ENCODE measurements at regions not wholly inside any gene's neighbourhood (a gene's known extent, or its start where the extent isn't known, plus 50 kb on each side); places are given as distances from the start of the nearest gene placed in this dataset.
"Not testable (repeated sequence)": the region's sequence is repeated elsewhere in the genome, so short reads cannot be mapped to it uniquely, and the experiment has no call there.

GRCh38 chr6:174036-174435, 118.3 kb upstream of the DUSP22 start:
- H3K27me3 ChIP-seq (ENCODE audit: control insufficient read depth, insufficient read depth, low read length), result no peaks in the 10 kb centered on the region
- ChIA-PET CTCF (no interaction called here), POLR2A (no interaction called here)
- H3K4me3 ChIP-seq (ENCODE audit: low read depth, low read length), result no peak overlapping the region
- H3K36me3 ChIP-seq (ENCODE audit: control insufficient read depth, insufficient read depth, low read length), result no peaks in the 10 kb centered on the region
- TF ChIP-seq CTCF (IDR thresholded peaks at IDR 0.05; ENCODE audit: insufficient read depth, low read depth, low read length), result no peak
- no peak for DNase-seq (ENCODE audit: low read depth)

GRCh38 chr6:175680-176079, 116.6 kb upstream of the DUSP22 start:
- ChIA-PET POLR2A (no interaction called here), CTCF (no interaction called here)
- H3K27me3 ChIP-seq (ENCODE audit: control insufficient read depth, insufficient read depth, low read length), result no peaks in the 10 kb centered on the region
- no peak for TF ChIP-seq CTCF (IDR thresholded peaks at IDR 0.05; ENCODE audit: insufficient read depth, low read depth, low read length)
- no peaks in the 10 kb centered on the region for H3K36me3 ChIP-seq (ENCODE audit: control insufficient read depth, insufficient read depth, low read length)
- H3K4me3 ChIP-seq (ENCODE audit: low read depth, low read length), result no peak overlapping the region
- no peak for DNase-seq (ENCODE audit: low read depth)

- H3K4me3 ChIP-seq (ENCODE audit: low read depth, low read length), result no peak overlapping the region
- no peak for TF ChIP-seq CTCF (IDR thresholded peaks at IDR 0.05; ENCODE audit: insufficient read depth, low read depth, low read length)
- DNase-seq (ENCODE audit: low read depth), result no peak
- H3K36me3 ChIP-seq (ENCODE audit: control insufficient read depth, insufficient read depth, low read length), result no peaks in the 10 kb centered on the region
- ChIA-PET POLR2A (no interaction called here), CTCF (no interaction called here)
- H3K27me3 ChIP-seq (ENCODE audit: control insufficient read depth, insufficient read depth, low read length), result no peaks in the 10 kb centered on the region
Measured at GRCh38 chr6:176766-177165, 115.5 kb upstream of the DUSP22 start.

GRCh38 chr6:178119-178518, 114.2 kb upstream of the DUSP22 start:
- ChIA-PET POLR2A (no interaction called here), CTCF (interaction anchor here (1.0 kb wide), 1 partner anchor 10 kb away, joined by 5 read pairs; no protein-coding TSS in a partner anchor)
- TF ChIP-seq CTCF (IDR thresholded peaks at IDR 0.05; ENCODE audit: insufficient read depth, low read depth, low read length), result no peak
- Histone ChIP-seq H3K36me3 (ENCODE audit: control insufficient read depth, insufficient read depth, low read length) (no peaks in the 10 kb centered on the region), H3K27me3 (ENCODE audit: control insufficient read depth, insufficient read depth, low read length) (no peaks in the 10 kb centered on the region), H3K4me3 (ENCODE audit: low read depth, low read length) (no peak overlapping the region)
- no peak for DNase-seq (ENCODE audit: low read depth)

- CTCF ChIA-PET, result interaction anchor here (1.0 to 2.0 kb wide), 2 partner anchors 9 to 11 kb away, joined by 5 to 6 read pairs; no protein-coding TSS in a partner anchor
- H3K27me3 ChIP-seq (ENCODE audit: control insufficient read depth, insufficient read depth, low read length); H3K36me3 ChIP-seq (ENCODE audit: control insufficient read depth, insufficient read depth, low read length); H3K4me3 ChIP-seq (ENCODE audit: low read depth, low read length); DNase-seq (ENCODE audit: low read depth); POLR2A ChIA-PET: not testable (repeated sequence)
Measured at GRCh38 chr6:178929-179328, 113.4 kb upstream of the DUSP22 start.

- no peak for TF ChIP-seq CTCF (IDR thresholded peaks at IDR 0.05; ENCODE audit: insufficient read depth, low read depth, low read length)
- Histone ChIP-seq H3K4me3 (ENCODE audit: low read depth, low read length) (no peak overlapping the region), H3K36me3 (ENCODE audit: control insufficient read depth, insufficient read depth, low read length) (no peaks in the 10 kb centered on the region), H3K27me3 (ENCODE audit: control insufficient read depth, insufficient read depth, low read length) (no peaks in the 10 kb centered on the region)
- no peak for DNase-seq (ENCODE audit: low read depth)
- ChIA-PET CTCF (interaction anchor here (1.0 to 2.0 kb wide), 3 partner anchors 9 to 11 kb away, joined by 5 to 8 read pairs (median 6); no protein-coding TSS in a partner anchor), POLR2A (no interaction called here)
Measured at GRCh38 chr6:179340-179950, 112.8 kb upstream of the DUSP22 start.

- CTCF ChIA-PET, result interaction anchor here (1.1 to 2.0 kb wide), 3 partner anchors 8 to 12 kb away, joined by 3 to 8 read pairs (median 6); no protein-coding TSS in a partner anchor
- H3K27me3 ChIP-seq (ENCODE audit: control insufficient read depth, insufficient read depth, low read length); H3K36me3 ChIP-seq (ENCODE audit: control insufficient read depth, insufficient read depth, low read length); H3K4me3 ChIP-seq (ENCODE audit: low read depth, low read length); POLR2A ChIA-PET; DNase-seq (ENCODE audit: low read depth): not testable (repeated sequence)
Measured at GRCh38 chr6:180091-180694, 112.1 kb upstream of the DUSP22 start.
